ENCODE measurements at regions not wholly inside any gene's neighbourhood (a gene's known extent, or its start where the extent isn't known, plus 50 kb on each side); places are given as distances from the start of the nearest gene placed in this dataset.

DNA sequence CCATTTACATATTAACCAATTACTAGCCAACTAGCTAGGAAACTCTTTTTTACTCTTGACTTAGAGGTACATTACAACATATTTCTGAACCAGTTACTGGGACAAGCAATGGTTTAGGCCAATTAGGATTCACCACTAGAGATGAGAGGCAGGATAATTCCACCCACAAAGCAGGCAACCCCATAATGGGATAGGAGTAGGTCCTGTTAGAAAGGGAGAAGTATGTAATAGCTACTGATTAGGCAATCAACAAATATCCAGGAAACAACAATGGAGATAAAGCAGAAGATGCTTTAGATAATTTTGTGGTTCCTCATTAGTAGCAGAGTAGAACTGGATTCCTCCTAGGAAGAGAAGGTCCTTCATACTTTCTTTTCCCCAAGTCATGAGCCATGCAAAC lies 173.8 kb upstream of the GLRA2 start:
- TF ChIP-seq EZH2 (IDR thresholded peaks at IDR 0.05; ENCODE audit: borderline replicate concordance, insufficient read depth, low read depth, low read length, poor library complexity, severe bottlenecking): no peak
- TF ChIP-seq, protein P1, sequence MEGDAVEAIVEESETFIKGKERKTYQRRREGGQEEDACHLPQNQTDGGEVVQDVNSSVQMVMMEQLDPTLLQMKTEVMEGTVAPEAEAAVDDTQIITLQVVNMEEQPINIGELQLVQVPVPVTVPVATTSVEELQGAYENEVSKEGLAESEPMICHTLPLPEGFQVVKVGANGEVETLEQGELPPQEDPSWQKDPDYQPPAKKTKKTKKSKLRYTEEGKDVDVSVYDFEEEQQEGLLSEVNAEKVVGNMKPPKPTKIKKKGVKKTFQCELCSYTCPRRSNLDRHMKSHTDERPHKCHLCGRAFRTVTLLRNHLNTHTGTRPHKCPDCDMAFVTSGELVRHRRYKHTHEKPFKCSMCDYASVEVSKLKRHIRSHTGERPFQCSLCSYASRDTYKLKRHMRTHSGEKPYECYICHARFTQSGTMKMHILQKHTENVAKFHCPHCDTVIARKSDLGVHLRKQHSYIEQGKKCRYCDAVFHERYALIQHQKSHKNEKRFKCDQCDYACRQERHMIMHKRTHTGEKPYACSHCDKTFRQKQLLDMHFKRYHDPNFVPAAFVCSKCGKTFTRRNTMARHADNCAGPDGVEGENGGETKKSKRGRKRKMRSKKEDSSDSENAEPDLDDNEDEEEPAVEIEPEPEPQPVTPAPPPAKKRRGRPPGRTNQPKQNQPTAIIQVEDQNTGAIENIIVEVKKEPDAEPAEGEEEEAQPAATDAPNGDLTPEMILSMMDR (IDR thresholded peaks at IDR 0.05): no peak

Measured in B cell (primary cell).